Hematopoietic multipotent progenitor cell treated with erythropoietin and hydrocortisone succinate and interleukin-3 and kit ligand, for 15 days (in vitro differentiated cells): ENCODE measurements at regions not wholly inside any gene's neighbourhood (a gene's known extent, or its start where the extent isn't known, plus 50 kb on each side); places are given as distances from the start of the nearest gene placed in this dataset.

ENCODE experiments used
- DNase-seq: peaks from one replicate; pipeline ENCODE4 v3.0.0-alpha.2; 2015; ENCODE audit warnings: low spot score

DNA sequence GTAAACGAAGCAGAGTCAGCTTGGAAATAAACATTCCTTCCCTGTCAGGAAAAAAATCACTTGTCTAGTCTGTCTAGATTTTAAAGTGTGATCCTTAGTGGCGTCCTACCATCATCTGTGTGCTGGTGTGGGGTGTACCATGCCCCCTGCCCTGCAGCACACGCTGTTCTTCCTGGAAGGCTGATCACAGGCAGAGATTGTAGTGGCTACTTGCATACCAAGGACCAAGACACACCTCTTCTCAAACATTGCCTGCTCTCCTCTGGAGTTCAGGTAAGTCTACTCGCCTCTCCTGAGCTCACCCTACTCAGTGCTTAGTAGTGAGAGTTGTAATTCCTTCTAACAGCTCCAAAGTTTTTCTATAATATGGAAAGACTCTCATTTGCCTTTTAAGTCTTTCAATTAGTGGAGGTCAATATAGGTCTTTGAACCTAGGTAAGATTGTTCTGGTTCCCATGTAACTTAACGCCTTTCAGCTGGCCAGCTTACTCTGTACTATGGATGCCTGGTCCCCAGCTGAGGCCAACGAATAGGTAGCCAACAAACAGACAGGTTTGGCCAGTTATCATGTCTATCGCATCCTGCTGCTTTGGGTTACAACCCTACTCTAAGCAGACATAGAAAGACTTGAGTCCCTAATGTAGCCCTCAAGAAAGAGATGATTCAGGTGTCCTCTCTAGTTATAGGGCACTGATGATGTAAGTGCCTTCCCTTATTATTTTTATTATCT, 55.4 kb downstream of the XCL1 start:
- no peak for DNase-seq

DNA sequence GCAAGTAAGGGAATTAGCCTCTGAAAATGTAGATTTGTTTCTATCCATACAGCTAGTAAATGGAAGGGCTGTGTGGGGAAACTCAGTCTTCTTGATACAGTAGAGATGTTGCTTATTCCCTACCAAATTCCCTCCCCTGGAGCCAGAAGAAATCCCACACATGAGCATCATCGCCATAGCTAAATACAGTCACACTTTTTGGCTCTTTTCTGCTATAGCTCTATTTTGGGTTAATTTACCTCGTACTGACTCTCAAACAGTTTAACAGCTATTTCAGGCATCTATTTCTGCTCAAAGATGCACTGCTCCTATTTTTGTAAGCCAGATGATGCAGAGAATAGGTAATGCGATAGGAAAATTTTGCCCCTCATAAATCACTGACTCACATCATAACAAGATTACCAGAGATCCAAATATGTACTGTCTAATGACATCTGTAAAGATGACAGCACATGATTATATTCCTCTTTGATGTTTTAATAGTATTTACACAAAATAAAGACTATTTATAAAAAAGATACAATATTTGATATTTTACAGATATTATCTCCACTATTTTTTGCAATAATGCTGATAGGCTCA, 58.6 kb downstream of the XCL1 start:
- no peak for DNase-seq

DNA sequence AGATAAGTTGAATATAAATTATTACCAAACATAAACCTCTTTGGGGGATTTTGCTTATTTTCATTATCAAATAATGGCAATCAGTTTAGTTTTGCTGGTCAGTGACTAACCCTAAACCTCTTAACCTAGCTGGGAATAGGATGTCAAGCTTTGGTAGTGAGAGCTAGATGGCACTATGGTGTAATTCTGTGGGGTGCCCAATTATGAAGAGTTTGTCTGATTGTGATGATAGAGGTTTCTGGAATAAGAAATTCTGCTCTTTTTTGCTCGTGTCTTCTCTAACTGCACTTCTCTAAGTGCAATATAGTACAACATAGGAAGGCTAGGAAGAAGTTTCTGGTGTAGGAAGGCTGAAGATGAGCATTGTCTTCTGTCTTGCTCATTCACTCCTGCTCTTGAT, 59.8 kb downstream of the XCL1 start:
- DNase-seq, result no peak

DNA sequence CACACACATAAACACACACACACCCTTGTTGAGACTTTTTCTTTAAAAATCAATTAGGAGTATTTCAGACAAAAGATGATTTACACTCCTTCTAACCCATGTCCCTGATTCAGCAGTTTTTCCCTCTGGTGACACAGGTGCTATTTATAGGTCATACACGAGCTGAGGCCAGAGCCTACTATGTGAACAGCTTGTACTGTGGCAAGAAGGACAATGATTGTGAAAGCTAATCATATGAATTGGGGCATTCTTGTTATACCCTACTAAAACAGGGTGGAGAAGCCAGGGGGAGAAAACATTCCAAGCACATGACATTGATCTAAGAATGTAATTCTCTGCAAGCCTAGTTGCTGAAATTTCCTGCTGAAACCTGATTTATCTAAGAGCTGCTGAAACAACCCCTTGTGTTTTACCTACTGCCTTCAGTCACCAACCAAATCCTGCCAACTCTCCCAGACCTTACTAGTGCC, 60.3 kb downstream of the XCL1 start:
- DNase-seq, result no peak

DNA sequence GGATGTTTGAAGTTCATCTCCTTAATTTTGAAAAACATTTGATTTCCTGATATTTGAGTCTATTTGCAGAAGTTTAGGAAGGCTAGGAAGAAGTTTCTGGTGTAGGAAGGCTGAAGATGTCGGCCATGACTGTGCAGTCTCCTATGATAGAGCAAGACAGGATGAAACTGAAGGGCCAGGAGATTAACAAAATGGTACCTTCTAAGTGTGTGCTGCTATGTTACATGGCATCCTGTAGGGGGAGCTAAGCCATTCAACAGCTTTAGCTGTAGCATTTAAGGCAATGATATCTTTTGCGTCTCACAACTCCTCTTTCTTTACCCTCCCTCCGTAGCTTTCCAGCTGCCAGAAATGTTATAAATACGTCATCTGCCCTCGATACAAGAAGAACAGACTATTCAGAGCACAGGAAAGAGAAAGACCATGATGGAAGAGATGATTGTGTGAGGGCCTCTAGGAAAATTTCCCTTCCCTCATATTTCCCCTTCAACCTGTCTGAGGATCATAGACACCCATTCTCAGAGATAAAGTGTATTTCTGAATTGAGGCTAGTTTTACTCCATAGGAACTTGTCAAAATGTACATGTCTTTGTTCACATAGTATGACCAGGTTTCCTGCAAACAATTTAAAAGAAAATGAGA, 61.1 kb downstream of the XCL1 start:
- peak; percentile 33 for DNase-seq

DNA sequence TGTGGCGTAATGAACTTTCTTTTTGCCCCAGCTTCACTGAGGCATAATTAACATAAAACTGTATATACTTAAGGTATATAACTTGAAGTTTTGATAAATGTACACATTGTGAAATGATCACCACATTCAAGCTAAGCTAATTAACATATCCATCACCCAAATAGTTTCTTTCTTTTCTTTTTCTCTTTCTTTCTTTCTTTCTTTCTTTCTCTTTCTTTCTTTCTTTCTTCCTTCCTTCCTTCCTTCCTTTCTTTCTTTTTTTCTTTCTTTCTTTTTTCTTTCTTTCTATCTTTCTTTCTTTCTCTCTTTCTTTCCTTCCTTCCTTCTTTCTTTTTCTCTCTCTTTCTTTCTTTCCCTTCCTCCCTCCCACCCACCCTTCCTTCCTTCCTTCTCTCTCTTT, 62.5 kb downstream of the XCL1 start:
- no peak for DNase-seq

DNA sequence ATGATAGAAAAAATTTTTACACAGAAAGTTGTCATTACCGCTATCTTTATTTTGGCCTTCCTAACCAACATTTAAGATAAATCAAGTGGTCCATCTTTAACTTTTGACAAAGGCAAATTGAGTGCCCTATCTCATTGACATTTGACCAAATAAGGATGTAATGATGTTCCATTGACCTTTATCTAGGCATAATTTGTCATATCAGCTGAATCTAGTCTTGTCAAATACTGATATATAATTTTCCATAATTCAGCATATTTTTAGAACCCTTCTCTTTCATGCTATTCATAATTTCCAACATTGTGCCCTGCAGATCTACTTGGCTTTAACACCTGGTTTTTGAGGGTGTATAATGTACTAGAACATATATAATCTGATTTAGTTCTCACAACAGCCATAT, 63.8 kb downstream of the XCL1 start:
- no peak for DNase-seq

DNA sequence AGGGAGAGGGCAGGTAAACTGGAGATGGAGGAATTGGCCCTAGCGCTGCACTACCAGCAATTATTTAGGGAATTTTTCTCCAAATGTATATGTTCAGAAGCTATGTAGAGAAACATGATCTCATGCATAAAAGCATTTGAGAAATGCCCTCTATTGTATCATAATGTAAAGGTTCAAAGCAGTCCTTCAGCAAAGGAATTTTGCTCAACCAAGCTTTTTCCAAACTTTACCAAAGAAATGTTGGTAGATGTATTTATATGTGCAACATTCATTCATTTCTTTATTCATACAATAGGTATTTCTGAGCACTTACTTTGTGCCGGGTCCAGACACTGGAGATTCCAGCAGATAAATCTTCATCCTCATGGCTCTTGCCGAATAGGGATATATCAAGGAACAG, 64.4 kb downstream of the XCL1 start:
- DNase-seq, result no peak

DNA sequence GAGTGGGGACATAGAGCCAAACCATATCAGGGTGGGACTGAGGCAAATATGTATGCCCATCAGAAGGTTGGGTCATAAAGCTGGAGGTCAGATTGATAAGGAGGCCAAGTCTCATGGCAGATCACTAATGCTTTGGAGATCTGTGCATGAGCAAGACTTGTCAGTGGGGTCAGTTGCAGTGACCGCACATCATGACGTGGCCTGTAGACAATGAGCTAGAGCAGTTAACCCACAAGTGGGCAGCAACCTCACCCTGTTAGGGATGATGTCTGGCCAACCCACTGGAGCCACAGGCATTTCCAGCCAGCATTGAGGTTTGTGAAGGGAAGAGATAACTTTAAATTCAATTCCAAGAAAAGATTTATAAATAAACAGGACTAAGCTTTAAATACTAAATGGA, 66.7 kb downstream of the XCL1 start:
- no peak for DNase-seq
